ENCODE measurements at regions not wholly inside any gene's neighbourhood (a gene's known extent, or its start where the extent isn't known, plus 50 kb on each side); places are given as distances from the start of the nearest gene placed in this dataset.
"Not testable (repeated sequence)": the region's sequence is repeated elsewhere in the genome, so short reads cannot be mapped to it uniquely, and the experiment has no call there.

- H3K56ac ChIP-seq (replicated peaks; ENCODE audit: insufficient read length, low read depth, low read length); H3K79me2 ChIP-seq (ENCODE audit: control insufficient read depth in 1 of 2, insufficient read depth in 2 of 2, low read length in 2 of 2); H3K14ac ChIP-seq (ENCODE audit: insufficient read length); H3K4me1 ChIP-seq (replicated peaks in 1 of 4; ENCODE audit: control insufficient read depth in 3 of 4, insufficient read depth in 4 of 4, low read length in 3 of 4); H4K5ac ChIP-seq (ENCODE audit: insufficient read length, low read depth, low read length); H3K27ac ChIP-seq (ENCODE audit: low read depth, low read length); CTCF ChIA-PET (ENCODE audit: partially characterized antibody); H3K4ac ChIP-seq (replicated peaks; ENCODE audit: insufficient read length, low read depth, low read length); H2BK12ac ChIP-seq (ENCODE audit: low read depth, low read length); H2BK120ac ChIP-seq (replicated peaks; ENCODE audit: low read depth, low read length); H3K9ac ChIP-seq (replicated peaks in 1 of 4; ENCODE audit: extremely low read depth in 1 of 4, low read depth in 3 of 4, low read length in 3 of 4); H2AFZ ChIP-seq (ENCODE audit: low read length); H3K36me3 ChIP-seq (ENCODE audit: control insufficient read depth in 2 of 4, insufficient read depth in 4 of 4, low read length in 3 of 4); POLR2A ChIA-PET (ENCODE audit: partially characterized antibody); H2BK20ac ChIP-seq (ENCODE audit: low read length); H3K23me2 ChIP-seq (ENCODE audit: low read depth, low read length); H2BK5ac ChIP-seq (ENCODE audit: low read depth, low read length); H3K79me1 ChIP-seq (ENCODE audit: low read depth, low read length); H2AK5ac ChIP-seq (ENCODE audit: low read depth, low read length); H3K27me3 ChIP-seq (replicated peaks in 1 of 4; ENCODE audit: control insufficient read depth in 3 of 4, extremely low read depth in 1 of 4, insufficient read depth in 3 of 4, low read length in 3 of 4); H4K91ac ChIP-seq (replicated peaks; ENCODE audit: insufficient read length, low read length); DNase-seq (ENCODE audit: low read depth in 1 of 2, low spot score in 2 of 2); H3K18ac ChIP-seq (ENCODE audit: extremely low read depth, low read length); H3K4me2 ChIP-seq (ENCODE audit: insufficient read depth in 1 of 2, low read depth in 2 of 2, low read length in 2 of 2); FAIRE-seq; H3K23ac ChIP-seq (ENCODE audit: insufficient read length); H4K20me1 ChIP-seq (replicated peaks in 1 of 2; ENCODE audit: control insufficient read depth in 1 of 2, insufficient read depth in 2 of 2, low read length in 2 of 2); H4K8ac ChIP-seq (ENCODE audit: extremely low read depth, insufficient read depth, low read length); H2BK15ac ChIP-seq (ENCODE audit: low read length); H3K4me3 ChIP-seq (ENCODE audit: extremely low read depth in 1 of 4, insufficient read depth in 2 of 4, low read depth in 3 of 4, low read length in 4 of 4): not testable (repeated sequence)
- peaks cover 17 to 44% of the 10 kb centered on the region in 2 experiments; a peak in 3 of 4 replicates for H3K9me3 ChIP-seq (ENCODE audit: insufficient read depth in 2 of 2, low read depth in 1 of 2, low read length in 1 of 2)
Measured at GRCh38 chr11:49327766-49328165, 119.4 kb upstream of the FOLH1 start.

- H3K14ac ChIP-seq (ENCODE audit: insufficient read length); H3K79me1 ChIP-seq (ENCODE audit: low read depth, low read length); H4K8ac ChIP-seq (ENCODE audit: extremely low read depth, insufficient read depth, low read length); H2BK20ac ChIP-seq (ENCODE audit: low read length); H2AFZ ChIP-seq (ENCODE audit: low read length); H3K27ac ChIP-seq (ENCODE audit: low read depth, low read length); H3K23ac ChIP-seq (ENCODE audit: insufficient read length); H2BK5ac ChIP-seq (ENCODE audit: low read depth, low read length); H3K36me3 ChIP-seq (ENCODE audit: control insufficient read depth in 2 of 4, insufficient read depth in 4 of 4, low read length in 3 of 4); H3K79me2 ChIP-seq (ENCODE audit: control insufficient read depth in 1 of 2, insufficient read depth in 2 of 2, low read length in 2 of 2); H4K20me1 ChIP-seq (replicated peaks in 1 of 2; ENCODE audit: control insufficient read depth in 1 of 2, insufficient read depth in 2 of 2, low read length in 2 of 2); FAIRE-seq; CTCF ChIA-PET (ENCODE audit: partially characterized antibody); H3K18ac ChIP-seq (ENCODE audit: extremely low read depth, low read length); H3K27me3 ChIP-seq (replicated peaks in 1 of 4; ENCODE audit: control insufficient read depth in 3 of 4, extremely low read depth in 1 of 4, insufficient read depth in 3 of 4, low read length in 3 of 4); H2BK12ac ChIP-seq (ENCODE audit: low read depth, low read length); POLR2A ChIA-PET (ENCODE audit: partially characterized antibody); DNase-seq (ENCODE audit: low read depth in 1 of 2, low spot score in 2 of 2); H3K4me3 ChIP-seq (ENCODE audit: extremely low read depth in 1 of 4, insufficient read depth in 2 of 4, low read depth in 3 of 4, low read length in 4 of 4); H3K4ac ChIP-seq (replicated peaks; ENCODE audit: insufficient read length, low read depth, low read length); H2BK120ac ChIP-seq (replicated peaks; ENCODE audit: low read depth, low read length); H3K4me1 ChIP-seq (replicated peaks in 1 of 4; ENCODE audit: control insufficient read depth in 3 of 4, insufficient read depth in 4 of 4, low read length in 3 of 4); H4K5ac ChIP-seq (ENCODE audit: insufficient read length, low read depth, low read length); H3K56ac ChIP-seq (replicated peaks; ENCODE audit: insufficient read length, low read depth, low read length); H2BK15ac ChIP-seq (ENCODE audit: low read length); H3K9ac ChIP-seq (replicated peaks in 1 of 4; ENCODE audit: extremely low read depth in 1 of 4, low read depth in 3 of 4, low read length in 3 of 4); H3K23me2 ChIP-seq (ENCODE audit: low read depth, low read length); H4K91ac ChIP-seq (replicated peaks; ENCODE audit: insufficient read length, low read length); H2AK5ac ChIP-seq (ENCODE audit: low read depth, low read length): not testable (repeated sequence)
- WGBS, 2 experiments (ENCODE audit: extremely low coverage in 1 of 2, insufficient coverage in 1 of 2, insufficient read length in 1 of 2, insufficient replicate concordance in 2 of 2, low coverage in 1 of 2, low lambda C conversion rate in 2 of 2, missing lambda C conversion rate in 1 of 2) = 77% methylated on average over 3 of the region's 3 CpGs; no CpG with 5 or more reads in 1 of the 2 experiments
- Histone ChIP-seq H3K4me2 (ENCODE audit: insufficient read depth in 1 of 2, low read depth in 2 of 2, low read length in 2 of 2) (0 out of 4 replicates have a peak overlapping the region, but pooled peaks of 1 of the 2 experiments have one; percentile 34), H3K9me3 (ENCODE audit: insufficient read depth in 2 of 2, low read depth in 1 of 2, low read length in 1 of 2) (peaks cover 16 to 46% of the 10 kb centered on the region in 2 experiments)
Measured at GRCh38 chr11:49326651-49327050, 118.2 kb upstream of the FOLH1 start.

Measured in H1 (cell line).